H1 (cell line): ENCODE measurements at regions not wholly inside any gene's neighbourhood (a gene's known extent, or its start where the extent isn't known, plus 50 kb on each side); places are given as distances from the start of the nearest gene placed in this dataset.

Experiments used
- CEBPB ChIP-seq: IDR thresholded peaks from 2 replicates; pipeline ENCODE4 v1.6.1; 2012; ENCODE audit warnings: low read depth, low read length
- EGR1 ChIP-seq: IDR thresholded peaks from 2 replicates; pipeline ENCODE4 v1.6.1; 2011; ENCODE audit warnings: low read depth, low read length, borderline replicate concordance
- EP300 ChIP-seq, 2 experiments: IDR thresholded peaks; 1 replicate in 1 of 2; 2 replicates in 1 of 2; pipeline ENCODE4 v1.6.1; 2011 to 2012; ENCODE audit warnings: low read depth in 2 of 2, low read length in 2 of 2, mild to moderate bottlenecking in 2 of 2, borderline replicate concordance in 1 of 2, inconsistent platforms in 1 of 2, moderate library complexity in 1 of 2
- EZH2 ChIP-seq: fragments of 200-600 bp; sonication (generic); IDR thresholded peaks from 2 replicates; pipeline ENCODE4 v1.7.1; 2012; ENCODE audit warnings: low read depth, mild to moderate bottlenecking, moderate library complexity, low read length, inconsistent platforms; ENCODE audit not compliant: severe bottlenecking
- GABPA ChIP-seq: IDR thresholded peaks from 2 replicates; pipeline ENCODE4 v1.6.1; 2011; ENCODE audit warnings: mild to moderate bottlenecking, low read length, moderate library complexity, borderline replicate concordance; ENCODE audit not compliant: insufficient read depth
- POLR2A ChIP-seq, 2 experiments: IDR thresholded peaks; 1 replicate in 1 of 2; 2 replicates in 1 of 2; pipeline ENCODE4 v1.6.1; 2011; ENCODE audit warnings: low read depth in 2 of 2, low read length in 2 of 2, mild to moderate bottlenecking in 2 of 2; ENCODE audit errors: control extremely low read depth in 1 of 2
- POLR2AphosphoS5 ChIP-seq: IDR thresholded peaks from 2 replicates; pipeline ENCODE4 v1.6.1; 2011; ENCODE audit warnings: low read depth, low read length
- RFX5 ChIP-seq: IDR thresholded peaks from 2 replicates; pipeline ENCODE4 v1.6.1; 2011; ENCODE audit warnings: low read depth, low read length, improper control_type of control experiment, borderline replicate concordance
- SIN3A ChIP-seq, 2 experiments: IDR thresholded peaks in 1 of 2; conservative IDR thresholded peaks in 1 of 2; 2 replicates each; pipeline ENCODE4 v1.6.1; 2011 to 2012; ENCODE audit warnings: low read length in 2 of 2, improper control_type of control experiment in 1 of 2, low read depth in 1 of 2, mild to moderate bottlenecking in 1 of 2
- SP1 ChIP-seq: IDR thresholded peaks from 2 replicates; pipeline ENCODE4 v1.6.1; 2011; ENCODE audit warnings: low read depth, low read length
- SUZ12 ChIP-seq: fragments of 200-600 bp; sonication (generic); IDR thresholded peaks from 2 replicates; pipeline ENCODE4 v1.6.1; 2012; ENCODE audit warnings: mild to moderate bottlenecking, inconsistent platforms, low read length, moderate library complexity, mixed read lengths
- TF ChIP-seq, protein P1 (sequence below), 3 experiments: IDR thresholded peaks; 1 replicate in 2 of 3; 2 replicates in 1 of 3; pipeline versions ENCODE4 v1.5.1 to v1.6.1; 2011; ENCODE audit warnings: low read length in 3 of 3, mild to moderate bottlenecking in 3 of 3, inconsistent platforms in 2 of 3, low read depth in 1 of 3, moderate library complexity in 1 of 3; ENCODE audit not compliant: insufficient read depth in 1 of 3; ENCODE audit errors: control extremely low read depth in 1 of 3

DNA sequence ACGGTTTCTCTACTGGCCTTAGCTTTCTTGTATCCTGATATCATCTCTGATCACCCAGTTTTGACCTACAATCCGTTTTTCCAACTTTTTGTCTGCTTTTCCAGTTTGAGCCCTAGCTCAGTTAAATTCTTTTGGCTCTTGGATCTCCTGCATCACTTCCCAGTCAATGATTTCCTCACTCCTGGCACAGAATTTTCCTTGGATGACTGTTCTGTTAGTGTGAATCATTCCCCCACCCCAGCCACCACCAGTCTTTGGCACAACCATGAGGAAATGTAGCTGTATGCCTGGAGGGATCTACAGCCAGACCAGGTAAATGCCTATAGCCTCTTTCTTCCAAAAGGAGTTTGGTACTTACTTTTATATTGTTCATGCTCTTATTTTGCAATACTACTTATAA is 187.2 kb upstream of the PTGFR start:
- TF ChIP-seq POLR2A (IDR thresholded peaks at IDR 0.05; ENCODE audit: control extremely low read depth in 1 of 2, low read depth in 2 of 2, low read length in 2 of 2) (no peak), EZH2 (no peak), SUZ12 (no peak), GABPA (no peak), SP1 (no peak), EGR1 (no peak), EP300 (IDR thresholded peaks at IDR 0.05; ENCODE audit: borderline replicate concordance in 1 of 2, low read depth in 2 of 2, low read length in 2 of 2) (no peak), CEBPB (no peak), RFX5 (no peak), POLR2AphosphoS5 (no peak), SIN3A (conservative IDR thresholded peaks at IDR 0.05 in 1 of 2, IDR thresholded peaks at IDR 0.05 in 1 of 2; ENCODE audit: low read depth in 1 of 2, low read length in 2 of 2) (no peak)
- TF ChIP-seq, protein P1, sequence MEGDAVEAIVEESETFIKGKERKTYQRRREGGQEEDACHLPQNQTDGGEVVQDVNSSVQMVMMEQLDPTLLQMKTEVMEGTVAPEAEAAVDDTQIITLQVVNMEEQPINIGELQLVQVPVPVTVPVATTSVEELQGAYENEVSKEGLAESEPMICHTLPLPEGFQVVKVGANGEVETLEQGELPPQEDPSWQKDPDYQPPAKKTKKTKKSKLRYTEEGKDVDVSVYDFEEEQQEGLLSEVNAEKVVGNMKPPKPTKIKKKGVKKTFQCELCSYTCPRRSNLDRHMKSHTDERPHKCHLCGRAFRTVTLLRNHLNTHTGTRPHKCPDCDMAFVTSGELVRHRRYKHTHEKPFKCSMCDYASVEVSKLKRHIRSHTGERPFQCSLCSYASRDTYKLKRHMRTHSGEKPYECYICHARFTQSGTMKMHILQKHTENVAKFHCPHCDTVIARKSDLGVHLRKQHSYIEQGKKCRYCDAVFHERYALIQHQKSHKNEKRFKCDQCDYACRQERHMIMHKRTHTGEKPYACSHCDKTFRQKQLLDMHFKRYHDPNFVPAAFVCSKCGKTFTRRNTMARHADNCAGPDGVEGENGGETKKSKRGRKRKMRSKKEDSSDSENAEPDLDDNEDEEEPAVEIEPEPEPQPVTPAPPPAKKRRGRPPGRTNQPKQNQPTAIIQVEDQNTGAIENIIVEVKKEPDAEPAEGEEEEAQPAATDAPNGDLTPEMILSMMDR (IDR thresholded peaks at IDR 0.05; ENCODE audit: control extremely low read depth in 1 of 3, insufficient read depth in 1 of 3, low read depth in 1 of 3, low read length in 3 of 3): no peak
